Activated T-cell treated with anti-CD3 and anti-CD28 coated beads, Interleukin-2, amount 50 U/mL, for 72 hours (primary cell): ENCODE measurements at regions not wholly inside any gene's neighbourhood (a gene's known extent, or its start where the extent isn't known, plus 50 kb on each side); places are given as distances from the start of the nearest gene placed in this dataset.

Experiments
- ATAC-seq, 2 donors: fragments of 150-1000 bp; cut with Tn5 transposase; replicated peaks in 1 of 2; 2 replicates each; pipeline ENCODE4 v1.10.0; 2021; ENCODE audit warnings: moderate library complexity in 2 of 2, mild to moderate bottlenecking in 1 of 2
- DNase-seq, 2 donors: peaks; one replicate each; pipeline ENCODE4 v3.0.0; 2021 to 2022; ENCODE audit warnings: mixed read lengths in 1 of 2
- H3K27ac Mint-ChIP-seq: one replicate; pipeline ENCODE4 v1.8.0; 2022; ENCODE audit warnings: mild to moderate bottlenecking, moderate library complexity, mixed read lengths
- H3K27me3 Mint-ChIP-seq: one replicate; pipeline ENCODE4 v1.8.0; 2022; ENCODE audit warnings: low read depth, mixed read lengths
- H3K36me3 Mint-ChIP-seq, 2 donors: one replicate each; pipeline ENCODE4 v1.8.0; 2022; ENCODE audit warnings: mixed read lengths in 2 of 2, mild to moderate bottlenecking in 1 of 2; ENCODE audit not compliant: insufficient read depth in 2 of 2
- H3K4me1 Mint-ChIP-seq: one replicate; pipeline ENCODE4 v1.8.0; 2022; ENCODE audit warnings: low read depth, mixed read lengths
- H3K4me3 Mint-ChIP-seq, 2 donors: one replicate each; pipeline ENCODE4 v1.8.0; 2022; ENCODE audit warnings: mild to moderate bottlenecking in 2 of 2, mixed read lengths in 2 of 2, moderate library complexity in 2 of 2
- H3K9me3 Mint-ChIP-seq, 2 donors: one replicate each; pipeline ENCODE4 v1.8.0; 2022; ENCODE audit warnings: mixed read lengths in 2 of 2

DNA sequence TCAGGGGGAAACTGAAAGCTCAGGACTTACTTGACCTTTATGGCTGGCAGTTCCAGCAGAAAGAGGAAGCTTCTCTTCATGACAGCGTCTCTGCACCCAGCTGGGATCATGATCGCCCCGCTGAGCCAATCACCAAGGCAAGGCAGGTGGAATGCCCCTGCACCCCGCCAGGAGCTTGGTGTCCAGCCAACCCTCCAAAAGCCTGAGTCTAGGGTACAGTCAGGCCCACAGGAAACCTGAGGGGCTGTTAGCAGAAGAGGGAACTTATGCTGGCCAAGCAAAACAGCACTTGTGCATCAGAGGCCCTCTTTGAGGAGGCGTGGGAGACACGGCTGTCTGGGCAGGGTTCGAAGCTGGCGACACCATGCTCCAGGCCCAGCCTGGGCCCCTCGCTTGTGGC, 188.3 kb upstream of the GMDS start:
- ATAC-seq (no peak), DNase-seq (no peak)
- Mint-ChIP-seq H3K36me3 (no peaks in the 10 kb centered on the region), H3K9me3 (no peaks in the 10 kb centered on the region), H3K4me3 (no peak overlapping the region), H3K4me1 (no peaks in the 10 kb centered on the region), H3K27ac (no peak overlapping the region), H3K27me3 (no peaks in the 10 kb centered on the region)

DNA sequence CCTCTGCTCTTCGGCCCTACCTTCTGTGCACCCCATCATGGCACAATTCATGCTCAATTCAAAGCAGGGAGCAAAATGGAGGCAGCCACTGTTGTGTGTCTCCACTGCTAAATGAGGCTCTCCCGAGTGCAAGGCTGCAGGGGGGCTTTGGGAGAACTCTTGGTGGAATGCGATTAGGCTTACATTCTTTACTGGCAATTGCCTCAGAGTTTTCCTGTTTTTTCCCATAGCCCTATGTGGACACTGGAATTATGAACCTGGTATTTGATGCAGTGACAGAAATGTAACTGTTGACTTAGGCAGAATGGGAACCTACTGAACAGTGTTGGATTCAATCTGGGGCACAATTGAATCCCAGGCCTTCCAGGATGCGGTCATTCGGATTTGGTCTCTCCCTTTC, 187.9 kb upstream of the GMDS start:
- no peak overlapping the region for H3K4me3 Mint-ChIP-seq
- DNase-seq (no peak), ATAC-seq (no peak)
- H3K27me3 Mint-ChIP-seq, result no peaks in the 10 kb centered on the region
- H3K9me3 Mint-ChIP-seq, result no peaks in the 10 kb centered on the region
- no peaks in the 10 kb centered on the region for H3K36me3 Mint-ChIP-seq
- H3K27ac Mint-ChIP-seq, result no peak overlapping the region
- H3K4me1 Mint-ChIP-seq, result no peaks in the 10 kb centered on the region

DNA sequence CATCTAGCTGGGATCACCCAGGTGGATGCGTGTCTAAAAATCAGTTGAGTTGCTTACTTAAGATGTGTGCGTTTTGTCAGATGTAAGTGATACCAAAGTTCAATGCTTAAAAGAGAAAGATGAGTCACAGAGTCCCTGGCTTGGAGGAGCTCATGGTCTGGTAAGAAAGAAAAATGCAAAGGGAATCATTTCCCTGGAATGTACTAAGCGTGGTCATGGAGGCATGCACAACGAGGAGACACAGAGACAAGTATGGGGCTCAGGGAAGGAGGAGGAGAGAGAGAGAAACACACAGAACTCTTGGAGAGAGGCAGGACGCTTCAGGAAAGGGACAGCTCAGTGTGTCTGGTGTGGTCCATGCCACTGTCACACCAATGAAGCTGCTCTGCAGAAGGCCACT, 186.9 kb upstream of the GMDS start:
- H3K4me1 Mint-ChIP-seq, result no peaks in the 10 kb centered on the region
- DNase-seq (no peak), ATAC-seq (no peak)
- H3K27ac Mint-ChIP-seq, result no peak overlapping the region
- H3K27me3 Mint-ChIP-seq, result no peaks in the 10 kb centered on the region
- H3K36me3 Mint-ChIP-seq, result no peaks in the 10 kb centered on the region
- no peaks in the 10 kb centered on the region for H3K9me3 Mint-ChIP-seq
- H3K4me3 Mint-ChIP-seq, result no peak overlapping the region

DNA sequence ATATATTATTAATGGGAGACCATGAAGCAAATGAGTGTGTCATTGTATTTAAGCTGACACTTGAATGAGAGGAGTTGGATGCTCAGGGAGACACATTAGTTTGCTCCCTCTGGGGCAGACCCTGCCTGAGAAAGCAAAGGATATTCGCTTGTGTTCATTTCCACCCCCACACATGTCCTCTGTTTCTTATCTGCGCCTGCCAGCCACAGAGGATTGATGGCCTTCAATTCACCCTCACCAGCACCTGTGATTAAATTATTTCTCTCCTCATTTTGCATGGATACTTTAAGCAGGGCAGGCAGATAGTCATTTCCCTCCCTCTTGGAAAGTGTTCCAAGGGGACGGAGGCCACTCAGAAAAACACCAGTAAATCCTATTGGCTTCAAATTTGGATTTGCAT, 185.2 kb upstream of the GMDS start:
- no peaks in the 10 kb centered on the region for H3K36me3 Mint-ChIP-seq
- no peaks in the 10 kb centered on the region for H3K4me1 Mint-ChIP-seq
- H3K4me3 Mint-ChIP-seq, result no peak overlapping the region
- DNase-seq (no peak), ATAC-seq (no peak)
- no peaks in the 10 kb centered on the region for H3K9me3 Mint-ChIP-seq
- no peak overlapping the region for H3K27ac Mint-ChIP-seq
- H3K27me3 Mint-ChIP-seq, result no peaks in the 10 kb centered on the region

DNA sequence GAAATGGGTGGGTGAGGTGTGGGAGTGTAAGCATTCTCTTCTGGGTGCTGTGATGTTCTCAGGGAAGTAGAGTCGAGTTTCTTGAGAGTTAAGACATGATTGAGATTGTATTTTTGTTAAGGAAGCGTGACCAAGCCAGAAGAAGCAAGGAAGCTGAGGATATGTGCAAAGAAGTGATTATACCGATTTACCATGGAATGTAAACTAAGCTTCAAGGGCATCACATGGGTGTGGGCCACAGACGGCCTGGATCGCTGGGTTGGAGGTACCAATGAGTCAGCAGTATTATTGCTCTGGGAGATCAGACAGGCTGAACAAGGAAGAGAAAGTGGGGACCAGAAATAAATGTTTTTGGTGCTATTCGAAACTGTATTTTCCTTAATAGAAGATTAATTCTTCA, 184.1 kb upstream of the GMDS start:
- no peak for DNase-seq
- Mint-ChIP-seq H3K36me3 (no peaks in the 10 kb centered on the region), H3K9me3 (no peaks in the 10 kb centered on the region), H3K27me3 (no peaks in the 10 kb centered on the region), H3K4me3 (no peak overlapping the region), H3K4me1 (no peaks in the 10 kb centered on the region), H3K27ac (no peak overlapping the region)
- ATAC-seq, result no peak

DNA sequence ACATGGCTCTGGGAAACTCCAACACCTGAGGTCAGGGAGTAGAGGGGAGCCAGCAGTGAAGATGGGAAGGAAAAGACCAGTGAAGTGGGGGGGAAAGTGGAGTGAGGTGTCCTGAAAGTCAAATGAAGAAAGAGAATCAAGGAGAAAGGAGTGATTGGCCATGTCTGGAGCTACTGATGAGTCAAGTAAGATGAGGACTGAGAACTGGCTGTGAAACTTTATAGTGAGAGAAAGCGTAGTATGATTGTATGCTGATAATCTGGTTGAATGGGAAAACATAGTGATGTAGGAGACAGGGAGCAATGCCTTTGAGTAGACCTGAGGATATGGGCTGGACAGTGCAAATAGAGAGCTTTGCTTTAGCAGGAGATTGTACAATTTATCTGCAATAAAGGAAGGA, 183.6 kb upstream of the GMDS start:
- H3K27ac Mint-ChIP-seq, result no peak overlapping the region
- no peak for ATAC-seq

DNA sequence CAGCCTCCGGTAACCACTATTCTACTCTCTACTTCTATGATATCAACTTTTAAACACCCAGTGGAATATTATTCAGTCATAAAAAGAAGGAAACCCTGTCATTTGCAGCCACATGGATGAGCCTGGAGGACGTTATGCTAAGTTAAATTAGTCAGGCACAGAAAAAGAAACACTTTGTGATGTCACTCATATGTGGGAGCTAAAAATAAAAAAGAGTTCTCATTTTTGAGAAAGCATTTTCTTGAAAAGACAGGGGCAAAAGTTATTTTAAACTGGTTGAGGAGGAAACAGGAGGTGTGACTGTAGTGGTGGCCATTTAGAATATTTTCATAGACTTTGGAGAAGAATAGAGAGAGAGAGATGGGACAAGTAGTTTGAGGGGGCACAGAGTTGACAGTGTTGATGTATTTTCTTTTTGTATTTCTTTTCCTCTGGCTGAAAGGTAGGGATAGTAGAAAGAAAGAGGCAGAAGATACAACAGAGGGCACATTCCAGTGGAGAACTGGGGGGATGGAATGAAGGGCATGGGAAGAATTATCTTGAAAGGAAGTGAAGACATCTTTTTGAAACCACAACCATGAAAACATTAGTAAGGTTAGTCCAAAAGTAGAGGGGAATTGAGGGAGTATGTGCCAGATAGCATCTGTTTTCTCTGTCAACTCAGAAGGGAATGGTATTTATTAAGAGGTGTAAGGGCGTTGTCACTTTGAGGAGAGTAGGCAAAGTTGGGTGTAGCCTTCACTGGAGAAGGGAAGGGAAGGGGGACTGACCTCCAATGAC, 181.3 kb upstream of the GMDS start:
- no peaks in the 10 kb centered on the region for H3K9me3 Mint-ChIP-seq
- H3K4me3 Mint-ChIP-seq, result no peak overlapping the region
- no peaks in the 10 kb centered on the region for H3K27me3 Mint-ChIP-seq
- DNase-seq (no peak), ATAC-seq (no peak)
- no peaks in the 10 kb centered on the region for H3K4me1 Mint-ChIP-seq
- no peak overlapping the region for H3K27ac Mint-ChIP-seq
- no peaks in the 10 kb centered on the region for H3K36me3 Mint-ChIP-seq

More for the DNA sequence above, 183.6 kb upstream of the GMDS start:
- Mint-ChIP-seq H3K36me3 (no peaks in the 10 kb centered on the region), H3K27me3 (no peaks in the 10 kb centered on the region), H3K9me3 (no peaks in the 10 kb centered on the region), H3K4me3 (no peak overlapping the region), H3K4me1 (no peaks in the 10 kb centered on the region)
- DNase-seq, result no peak

DNA sequence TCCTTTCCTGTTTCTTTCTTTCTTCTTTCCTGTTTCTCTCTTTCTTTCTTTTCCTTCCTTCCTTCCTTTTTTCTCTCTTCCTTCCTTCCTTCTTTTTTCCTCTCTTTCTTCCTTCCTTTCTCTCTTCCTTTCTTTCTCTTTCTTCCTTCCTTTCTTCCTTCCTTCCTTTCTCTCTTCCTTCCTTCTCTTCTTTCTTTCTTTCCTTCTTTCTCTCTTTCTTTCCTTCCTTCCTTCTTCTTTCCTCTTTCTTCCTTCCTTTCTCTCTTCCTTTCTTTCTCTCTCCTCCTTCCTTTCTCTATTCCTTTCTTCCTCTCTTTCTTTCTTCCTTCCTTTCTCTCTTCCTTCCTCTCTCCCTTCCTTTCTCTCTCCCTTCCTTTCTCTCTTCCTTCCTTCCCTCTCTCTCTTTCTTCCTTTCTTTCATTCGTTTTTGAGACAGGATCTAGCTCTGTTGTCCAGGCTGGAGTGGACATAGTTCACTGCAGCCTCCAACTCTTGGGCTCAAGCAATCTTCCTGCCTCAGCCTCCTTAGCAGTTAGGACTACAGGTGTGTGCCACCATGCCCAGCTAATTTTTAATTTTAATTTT, 170.8 kb upstream of the GMDS start:
- DNase-seq (no peak), ATAC-seq (no peak)
- no peaks in the 10 kb centered on the region for H3K4me1 Mint-ChIP-seq
- H3K4me3 Mint-ChIP-seq, result no peak overlapping the region
- no peaks in the 10 kb centered on the region for H3K9me3 Mint-ChIP-seq
- H3K27ac Mint-ChIP-seq, result no peak overlapping the region
- no peaks in the 10 kb centered on the region for H3K27me3 Mint-ChIP-seq
- no peaks in the 10 kb centered on the region for H3K36me3 Mint-ChIP-seq

DNA sequence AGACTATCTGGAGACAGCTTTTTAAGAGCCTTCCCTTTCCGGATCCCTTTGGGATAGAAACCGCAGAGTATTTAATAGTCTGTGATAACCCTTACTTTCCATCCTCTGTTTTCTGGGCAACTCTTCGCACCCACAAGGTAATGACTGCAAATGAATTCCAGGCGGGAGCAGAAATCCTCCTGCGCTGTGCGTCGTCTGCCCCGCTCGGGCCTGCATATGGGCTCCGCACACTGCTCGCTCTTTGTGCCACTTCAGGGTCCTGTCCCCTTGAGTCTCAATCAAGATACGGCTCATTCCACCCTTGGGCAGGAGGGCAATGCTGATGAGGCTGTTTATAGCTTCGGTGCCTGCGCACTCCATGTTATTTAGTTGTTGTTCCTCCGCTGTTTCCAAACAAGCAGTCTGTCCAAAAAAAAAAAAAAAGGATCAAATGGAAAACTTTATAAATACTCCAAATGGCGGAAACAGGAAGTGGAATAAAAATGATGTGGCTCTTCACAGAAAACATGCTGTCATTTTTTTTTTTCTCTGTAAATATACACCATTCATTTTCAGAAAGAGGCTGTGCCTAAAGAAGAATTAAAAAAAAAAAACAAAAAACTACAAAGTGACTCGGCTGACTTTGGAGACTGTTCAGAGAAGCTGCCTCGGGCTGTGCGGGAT, 169.6 kb upstream of the GMDS start:
- no peaks in the 10 kb centered on the region for H3K27me3 Mint-ChIP-seq
- ATAC-seq, result no peak
- H3K4me1 Mint-ChIP-seq, result no peaks in the 10 kb centered on the region
- H3K27ac Mint-ChIP-seq, result no peak overlapping the region
- no peaks in the 10 kb centered on the region for H3K9me3 Mint-ChIP-seq
- no peak overlapping the region for H3K4me3 Mint-ChIP-seq
- no peak for DNase-seq
- no peaks in the 10 kb centered on the region for H3K36me3 Mint-ChIP-seq

DNA sequence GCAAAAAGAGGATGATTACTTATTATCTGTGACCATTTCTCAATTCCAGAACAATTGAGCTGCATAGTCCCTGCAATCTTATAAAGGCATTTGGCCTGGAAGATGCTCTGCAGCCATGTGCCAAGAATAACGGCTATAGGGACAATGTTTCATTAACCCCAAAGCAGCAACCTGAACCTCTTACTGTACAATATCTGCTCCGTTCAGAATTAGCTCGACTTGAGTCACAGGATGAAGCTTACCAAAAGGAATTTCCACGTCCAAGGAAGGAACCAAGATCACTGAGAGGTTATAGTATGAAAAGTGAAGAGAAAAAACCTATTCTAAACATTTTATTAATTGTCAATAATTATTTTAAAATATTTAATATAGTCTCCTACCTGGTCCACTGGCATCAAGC, 167.3 kb upstream of the GMDS start:
- no peak for DNase-seq
- Mint-ChIP-seq H3K36me3 (no peaks in the 10 kb centered on the region), H3K9me3 (no peaks in the 10 kb centered on the region), H3K4me1 (no peaks in the 10 kb centered on the region), H3K27me3 (no peaks in the 10 kb centered on the region), H3K4me3 (no peak overlapping the region), H3K27ac (no peak overlapping the region)
- no peak for ATAC-seq

DNA sequence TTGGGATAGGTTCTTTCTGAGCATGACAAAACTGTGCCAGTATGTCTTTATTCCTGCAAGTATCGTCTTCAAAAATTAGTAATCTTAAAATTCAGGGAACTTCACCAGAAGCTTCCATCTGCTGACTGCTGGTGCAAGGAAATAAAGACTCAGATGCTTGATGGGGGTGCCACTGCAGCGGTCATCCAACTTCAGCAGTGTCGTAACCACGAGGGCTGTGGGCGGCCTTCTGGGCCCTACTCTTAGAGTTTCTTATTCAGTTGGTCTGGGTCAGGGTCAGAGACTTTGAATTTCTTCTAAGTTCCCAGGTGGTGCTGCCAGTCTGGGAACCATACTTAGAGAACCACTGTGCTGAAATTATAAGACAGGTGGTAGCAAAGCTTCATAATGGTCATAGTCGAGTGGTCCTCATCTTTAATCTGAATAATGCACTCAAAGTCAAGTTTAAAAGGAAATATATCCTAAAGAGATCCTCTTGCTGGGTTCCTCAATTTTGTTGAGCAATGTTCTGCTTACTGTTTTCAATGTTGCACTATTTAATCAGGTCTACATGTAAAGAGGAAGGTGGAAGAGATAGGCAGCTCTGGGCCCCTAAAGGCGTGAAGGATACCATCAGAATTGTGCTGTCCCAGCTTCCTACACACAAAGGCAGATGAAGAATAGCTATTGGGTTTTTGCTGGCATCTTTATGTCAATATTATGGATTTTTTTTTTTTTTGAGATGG, 165.4 kb upstream of the GMDS start:
- no peak overlapping the region for H3K4me3 Mint-ChIP-seq
- no peaks in the 10 kb centered on the region for H3K27me3 Mint-ChIP-seq
- no peak overlapping the region for H3K27ac Mint-ChIP-seq
- H3K36me3 Mint-ChIP-seq, result no peaks in the 10 kb centered on the region
- no peaks in the 10 kb centered on the region for H3K9me3 Mint-ChIP-seq
- no peak for DNase-seq
- no peaks in the 10 kb centered on the region for H3K4me1 Mint-ChIP-seq
- ATAC-seq, result no peak

DNA sequence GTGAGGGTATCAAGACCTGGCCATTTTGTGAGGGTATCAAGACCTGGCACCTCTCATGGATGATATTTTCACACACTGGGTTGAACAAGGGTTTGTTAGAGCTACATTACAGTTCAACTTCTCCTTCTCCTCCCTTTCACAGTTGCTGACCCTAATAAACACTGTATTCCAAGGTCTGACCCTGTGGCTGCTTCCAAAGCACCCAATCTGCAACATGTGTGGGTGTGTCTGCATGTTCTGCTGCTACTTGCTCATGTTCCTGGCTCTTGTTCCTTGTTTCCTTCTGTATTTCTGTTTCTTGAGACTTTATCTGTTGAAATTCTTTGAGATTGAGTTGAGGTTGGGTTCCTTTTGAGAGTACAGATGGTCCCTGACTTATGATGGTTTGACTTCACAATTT, 162.1 kb upstream of the GMDS start:
- Mint-ChIP-seq H3K36me3 (no peaks in the 10 kb centered on the region), H3K27ac (no peak overlapping the region), H3K9me3 (no peaks in the 10 kb centered on the region), H3K4me1 (no peaks in the 10 kb centered on the region), H3K4me3 (no peak overlapping the region), H3K27me3 (no peaks in the 10 kb centered on the region)
- DNase-seq (no peak), ATAC-seq (no peak)

DNA sequence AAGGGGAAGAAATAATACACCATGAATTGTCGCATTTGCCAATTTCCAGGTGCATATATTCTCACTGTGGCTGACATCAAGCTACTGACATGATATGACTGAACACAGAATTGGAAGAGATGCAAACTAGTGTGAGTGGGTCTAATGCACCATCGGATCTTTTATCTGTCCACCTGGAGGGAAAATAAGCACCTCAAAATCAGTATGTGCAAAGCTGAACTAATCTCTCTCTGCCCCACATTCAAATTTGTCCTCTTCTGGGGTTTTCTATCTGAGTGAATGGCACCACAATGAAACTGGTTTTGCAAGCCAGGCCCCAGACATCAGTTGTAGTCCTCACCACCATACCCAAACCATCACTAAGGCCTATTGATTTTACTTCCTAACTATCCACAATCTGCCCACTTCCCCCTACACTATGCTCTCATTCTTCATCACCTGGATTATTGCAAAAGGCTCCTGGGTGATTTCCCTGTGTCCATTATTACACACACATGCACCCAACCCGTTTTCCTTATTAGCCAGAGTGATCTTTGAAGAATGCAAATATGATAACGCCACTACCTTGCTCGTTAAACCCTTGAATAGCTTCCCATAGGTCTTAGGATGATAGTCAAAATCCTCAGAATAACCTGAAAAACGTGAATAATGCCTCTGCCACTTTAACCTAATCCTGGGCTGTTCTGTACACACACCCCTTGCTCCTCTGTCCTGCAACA, 159.0 kb upstream of the GMDS start:
- H3K4me3 Mint-ChIP-seq, result no peak overlapping the region
- H3K27ac Mint-ChIP-seq, result no peak overlapping the region
- no peaks in the 10 kb centered on the region for H3K4me1 Mint-ChIP-seq
- H3K36me3 Mint-ChIP-seq, result no peaks in the 10 kb centered on the region
- peak in 1 of 2 donors; percentile 68 for ATAC-seq
- H3K27me3 Mint-ChIP-seq, result no peaks in the 10 kb centered on the region
- H3K9me3 Mint-ChIP-seq, result no peaks in the 10 kb centered on the region
- DNase-seq, result no peak
